Panc1 (cell line): ENCODE measurements at regions not wholly inside any gene's neighbourhood (a gene's known extent, or its start where the extent isn't known, plus 50 kb on each side); places are given as distances from the start of the nearest gene placed in this dataset.

ENCODE experiments used
- ATAC-seq: fragments of 200-7000 bp; cut with Tn5 transposase; 2 replicates; pipeline ENCODE4 v1.9.1; 2020; ENCODE audit warnings: mild to moderate bottlenecking, moderate library complexity
- BruUV-seq: library from RNA; stranded (reverse); fragments of 400-500 nt; replicated peaks from 2 replicates; lab custom pipeline; 2021; lab: Mats Ljungman, UMichigan
- CTCF ChIA-PET: fragments of 300-600 bp; sonication (Branson Sonifier 250); formaldehyde crosslinking; loops from one replicate; lab custom pipeline; 2022; ENCODE audit warnings: antibody characterized with exemption; lab: Charles Lee
- POLR2A ChIA-PET: fragments of 300-600 bp; sonication (Branson Sonifier 250); formaldehyde crosslinking; loops from one replicate; lab custom pipeline; 2022; ENCODE audit warnings: antibody characterized with exemption; lab: Charles Lee
- DNase-seq: peaks from one replicate; pipeline ENCODE4 v3.0.0-alpha.2; 2010; ENCODE audit warnings: low read depth, low spot score
- H3K27ac ChIP-seq: 2 replicates; pipeline ENCODE4 v1.5.1; 2011; ENCODE audit warnings: mild to moderate bottlenecking, low read length, inconsistent platforms
- H3K27me3 ChIP-seq: fragments of 200-500 bp; sonication (Bioruptor generic); 2 replicates; pipeline ENCODE4 v1.6.0; 2014; ENCODE audit warnings: low read length, inconsistent platforms; ENCODE audit not compliant: control insufficient read depth, insufficient read depth
- H3K36me3 ChIP-seq: fragments of 200-500 bp; sonication (Bioruptor generic); 2 replicates; pipeline ENCODE4 v1.5.1; 2014; ENCODE audit warnings: inconsistent platforms, mild to moderate bottlenecking, low read length, moderate library complexity; ENCODE audit not compliant: control insufficient read depth, insufficient read depth
- H3K4me1 ChIP-seq: 2 replicates; pipeline ENCODE4 v1.5.1; 2011; ENCODE audit warnings: inconsistent platforms, mild to moderate bottlenecking, low read length, moderate library complexity; ENCODE audit not compliant: control insufficient read depth, insufficient read depth
- H3K4me3 ChIP-seq, 2 experiments: 2 replicates each; pipeline ENCODE4 v1.5.1; 2011 to 2012; ENCODE audit warnings: low read depth in 2 of 2, low read length in 2 of 2, mild to moderate bottlenecking in 2 of 2, inconsistent platforms in 1 of 2, moderate library complexity in 1 of 2
- H3K9me3 ChIP-seq: fragments of 200-500 bp; sonication (Bioruptor generic); 2 replicates; pipeline ENCODE4 v1.5.1; 2014; ENCODE audit warnings: low read depth, mild to moderate bottlenecking, inconsistent platforms, low read length, moderate library complexity; ENCODE audit not compliant: control insufficient read depth, insufficient read depth
- POLR2AphosphoS5 ChIP-seq: IDR thresholded peaks from 2 replicates; pipeline ENCODE4 v1.6.1; 2012; ENCODE audit warnings: mild to moderate bottlenecking, low read depth, low read length, moderate library complexity
- REST ChIP-seq, 2 experiments: IDR thresholded peaks; 2 replicates each; pipeline ENCODE4 v1.6.1; 2011 to 2012; ENCODE audit warnings: low read depth in 2 of 2, control low read depth in 1 of 2, low read length in 1 of 2, mild to moderate bottlenecking in 1 of 2, moderate library complexity in 1 of 2; ENCODE audit not compliant: insufficient read depth in 1 of 2
- SIN3A ChIP-seq: IDR thresholded peaks from 2 replicates; pipeline ENCODE4 v1.6.1; 2012; ENCODE audit warnings: low read depth, mild to moderate bottlenecking, low read length, moderate library complexity, borderline replicate concordance; ENCODE audit not compliant: insufficient read depth
- TCF7L2 ChIP-seq: IDR thresholded peaks from 2 replicates; pipeline ENCODE4 v1.6.1; 2011; ENCODE audit warnings: mild to moderate bottlenecking, low read depth, low read length, inconsistent platforms
- in situ Hi-C: cut with HindIII; loops from 2 replicates; pipeline ENCODE4 v1.10.0; 2016; ENCODE audit warnings: low sequenced_read_pairs, low pct_unique_long_range_greater_than_20kb
- intact Hi-C: fragments of 100-400 bp; cut with micrococcal nuclease; formaldehyde crosslinking; loops from one replicate; pipeline ENCODE4 v1.10.0; 2022; ENCODE audit not compliant: unreplicated experiment
- TF ChIP-seq, protein P1 (sequence below): fragments of 450-650 bp; IDR thresholded peaks from 2 replicates; pipeline ENCODE4 v1.5.1; 2017; ENCODE audit warnings: mild to moderate bottlenecking

DNA sequence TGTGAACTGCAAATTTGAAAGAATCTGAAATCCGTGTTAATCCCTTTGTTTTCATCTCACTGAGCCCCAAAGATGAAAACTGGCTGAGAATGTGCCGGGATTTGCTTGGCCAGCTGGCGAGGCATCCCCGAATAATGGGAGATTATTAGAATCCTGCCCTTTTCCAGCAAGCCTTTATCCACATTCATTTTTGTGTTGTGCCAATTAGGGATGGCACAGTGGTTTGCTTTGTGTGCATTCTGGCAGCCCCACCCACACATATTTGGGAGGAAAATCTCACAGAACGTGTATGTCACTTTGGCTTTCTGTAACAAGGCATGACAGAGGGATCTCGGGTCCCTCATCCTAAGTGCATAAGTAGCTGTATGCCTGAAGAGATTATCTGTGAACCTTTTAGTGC, 405.8 kb upstream of the FAM98A start:
- TF ChIP-seq REST (IDR thresholded peaks at IDR 0.05; ENCODE audit: insufficient read depth in 1 of 2, low read depth in 2 of 2, low read length in 1 of 2) (no peak), POLR2AphosphoS5 (no peak), SIN3A (no peak), TCF7L2 (no peak)
- TF ChIP-seq, protein P1, sequence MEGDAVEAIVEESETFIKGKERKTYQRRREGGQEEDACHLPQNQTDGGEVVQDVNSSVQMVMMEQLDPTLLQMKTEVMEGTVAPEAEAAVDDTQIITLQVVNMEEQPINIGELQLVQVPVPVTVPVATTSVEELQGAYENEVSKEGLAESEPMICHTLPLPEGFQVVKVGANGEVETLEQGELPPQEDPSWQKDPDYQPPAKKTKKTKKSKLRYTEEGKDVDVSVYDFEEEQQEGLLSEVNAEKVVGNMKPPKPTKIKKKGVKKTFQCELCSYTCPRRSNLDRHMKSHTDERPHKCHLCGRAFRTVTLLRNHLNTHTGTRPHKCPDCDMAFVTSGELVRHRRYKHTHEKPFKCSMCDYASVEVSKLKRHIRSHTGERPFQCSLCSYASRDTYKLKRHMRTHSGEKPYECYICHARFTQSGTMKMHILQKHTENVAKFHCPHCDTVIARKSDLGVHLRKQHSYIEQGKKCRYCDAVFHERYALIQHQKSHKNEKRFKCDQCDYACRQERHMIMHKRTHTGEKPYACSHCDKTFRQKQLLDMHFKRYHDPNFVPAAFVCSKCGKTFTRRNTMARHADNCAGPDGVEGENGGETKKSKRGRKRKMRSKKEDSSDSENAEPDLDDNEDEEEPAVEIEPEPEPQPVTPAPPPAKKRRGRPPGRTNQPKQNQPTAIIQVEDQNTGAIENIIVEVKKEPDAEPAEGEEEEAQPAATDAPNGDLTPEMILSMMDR = no peak
- Histone ChIP-seq H3K27ac (no peak overlapping the region), H3K36me3 (no peaks in the 10 kb centered on the region), H3K4me3 (no peak overlapping the region), H3K27me3 (no peaks in the 10 kb centered on the region), H3K9me3 (no peaks in the 10 kb centered on the region), H3K4me1 (no peaks in the 10 kb centered on the region)
- POLR2A ChIA-PET = no interaction called here
- intact Hi-C loops (no loop called here), in situ Hi-C loops (no loop called here)
- no peak for ATAC-seq
- no peak for DNase-seq
- CTCF ChIA-PET = no interaction called here
- no TSS peak for BruUV-seq

DNA sequence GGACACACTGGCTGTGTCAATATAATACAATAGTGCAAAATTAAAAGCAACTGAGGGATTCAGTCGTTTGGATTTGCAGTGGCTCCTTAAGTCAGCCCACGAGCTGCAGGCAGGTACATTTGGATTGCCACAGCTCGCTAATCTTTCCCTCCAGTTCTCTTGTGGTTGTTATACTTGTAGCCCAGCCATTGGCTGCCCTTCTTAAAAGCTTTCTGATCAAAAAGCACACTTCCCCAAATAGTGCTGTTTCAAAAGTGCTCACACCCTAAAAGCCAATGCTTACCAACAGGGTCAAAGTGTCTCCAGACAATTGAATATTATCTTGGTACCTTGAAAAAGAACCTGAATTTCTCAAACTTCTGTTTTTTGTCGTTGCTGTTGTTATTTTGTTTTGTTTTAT, 404.7 kb upstream of the FAM98A start:
- CTCF ChIA-PET = no interaction called here
- TF ChIP-seq TCF7L2 (no peak), SIN3A (no peak), POLR2AphosphoS5 (no peak), REST (IDR thresholded peaks at IDR 0.05; ENCODE audit: insufficient read depth in 1 of 2, low read depth in 2 of 2, low read length in 1 of 2) (no peak)
- TF ChIP-seq, protein P1 = no peak
- no peaks in the 10 kb centered on the region for H3K4me1 ChIP-seq
- in situ Hi-C loops = no loop called here
- no peaks in the 10 kb centered on the region for H3K9me3 ChIP-seq
- H3K4me3 ChIP-seq = no peak overlapping the region
- no peak overlapping the region for H3K27ac ChIP-seq
- BruUV-seq = no TSS peak
- DNase-seq = no peak
- no peaks in the 10 kb centered on the region for H3K36me3 ChIP-seq
- no peaks in the 10 kb centered on the region for H3K27me3 ChIP-seq
- no peak for ATAC-seq
- POLR2A ChIA-PET = no interaction called here
- intact Hi-C loops = no loop called here
